ENCODE measurements at regions not wholly inside any gene's neighbourhood (a gene's known extent, or its start where the extent isn't known, plus 50 kb on each side); places are given as distances from the start of the nearest gene placed in this dataset.

DNA sequence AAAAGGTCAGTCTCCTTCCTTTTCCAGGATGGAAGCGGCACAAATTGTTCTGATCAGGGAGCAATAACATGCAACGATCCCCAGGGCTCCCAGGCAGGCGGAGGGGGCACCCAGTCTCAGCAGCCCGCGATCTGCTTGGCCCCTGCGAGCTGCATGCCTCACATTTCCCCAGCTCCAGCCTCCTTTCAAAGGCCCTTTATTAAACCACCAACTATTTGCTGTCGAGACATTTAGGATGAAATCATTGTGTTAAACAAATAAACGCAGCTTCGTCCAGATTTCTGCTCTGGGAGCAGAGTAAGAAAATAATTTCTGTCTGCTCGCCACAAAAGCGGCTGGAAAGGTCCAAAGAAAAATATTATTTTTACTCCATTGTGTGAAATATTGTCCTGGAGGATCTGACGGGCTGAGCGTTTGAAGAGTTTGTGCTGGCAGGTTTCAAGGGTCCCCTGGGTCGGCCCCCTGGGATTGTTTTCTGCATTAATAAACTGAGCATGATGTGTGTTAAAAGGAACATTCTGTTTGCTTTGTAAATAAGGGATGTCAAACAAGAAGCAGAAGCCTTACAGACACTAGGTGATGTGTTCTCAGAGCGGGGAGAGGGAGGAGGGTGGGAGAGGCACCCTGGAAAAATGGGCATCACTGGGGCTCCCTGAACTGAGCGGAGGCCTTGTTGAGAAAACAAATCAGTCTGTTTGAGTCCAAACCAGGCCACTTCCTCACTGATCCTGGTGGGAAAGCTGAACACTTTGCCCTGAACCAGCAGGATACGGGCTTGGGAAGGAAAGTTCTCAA lies 110.1 kb downstream of the FOXD1 start:
- DNase-seq: no peak

- DNase-seq: no peak
Measured at GRCh38 chr5:73337586-73338255, 110.9 kb downstream of the FOXD1 start.

GRCh38 chr5:73336366-73336765 lies 112.2 kb downstream of the FOXD1 start:
- DNase-seq: no peak

GRCh38 chr5:73333944-73334703 lies 114.5 kb downstream of the FOXD1 start:
- DNase-seq: no peak

- no peak for DNase-seq
Measured at GRCh38 chr5:73330613-73331012, 118.0 kb downstream of the FOXD1 start.

GRCh38 chr5:73328640-73329039 lies 119.9 kb downstream of the FOXD1 start:
- no peak for DNase-seq

GRCh38 chr5:73327908-73328455 lies 120.6 kb downstream of the FOXD1 start:
- DNase-seq: no peak

DNA sequence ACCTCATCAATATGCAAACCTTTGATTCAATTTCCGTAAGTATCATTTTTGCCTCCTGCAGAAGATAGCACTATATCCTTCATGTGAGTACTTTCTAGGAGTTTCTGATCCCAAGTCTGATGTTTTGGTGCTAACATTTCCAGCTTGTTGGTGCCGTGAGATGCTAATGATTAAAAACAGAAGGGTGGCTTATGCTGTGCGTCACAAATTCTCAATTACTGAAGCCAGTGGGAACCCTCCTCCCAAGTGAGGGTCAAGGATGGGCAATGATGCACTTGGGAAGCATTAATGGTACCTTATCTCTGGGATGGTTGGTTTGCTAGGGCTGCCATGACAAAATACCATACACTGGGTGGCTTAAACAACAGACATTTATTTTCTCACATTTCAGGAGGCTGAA lies 123.0 kb downstream of the FOXD1 start:
- DNase-seq: no peak

DNA sequence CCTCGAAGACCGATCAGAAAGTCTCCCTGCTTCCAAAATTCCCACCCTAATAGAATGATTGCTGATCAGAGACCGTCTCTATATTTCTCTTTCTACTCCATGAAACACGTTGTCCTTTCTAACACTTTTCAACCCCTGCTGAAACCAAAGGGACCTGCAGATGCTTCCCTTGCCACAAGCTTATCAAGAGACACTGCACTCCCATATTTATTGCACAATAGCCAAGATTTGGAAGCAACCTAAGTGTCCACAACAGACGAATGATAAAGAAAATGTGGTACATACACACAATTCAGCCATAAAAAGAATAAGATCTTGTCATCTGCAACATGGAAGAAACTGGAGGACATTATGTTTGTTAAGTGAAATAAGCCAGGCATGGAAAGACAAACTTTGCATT lies 125.1 kb downstream of the FOXD1 start:
- DNase-seq: no peak

DNA sequence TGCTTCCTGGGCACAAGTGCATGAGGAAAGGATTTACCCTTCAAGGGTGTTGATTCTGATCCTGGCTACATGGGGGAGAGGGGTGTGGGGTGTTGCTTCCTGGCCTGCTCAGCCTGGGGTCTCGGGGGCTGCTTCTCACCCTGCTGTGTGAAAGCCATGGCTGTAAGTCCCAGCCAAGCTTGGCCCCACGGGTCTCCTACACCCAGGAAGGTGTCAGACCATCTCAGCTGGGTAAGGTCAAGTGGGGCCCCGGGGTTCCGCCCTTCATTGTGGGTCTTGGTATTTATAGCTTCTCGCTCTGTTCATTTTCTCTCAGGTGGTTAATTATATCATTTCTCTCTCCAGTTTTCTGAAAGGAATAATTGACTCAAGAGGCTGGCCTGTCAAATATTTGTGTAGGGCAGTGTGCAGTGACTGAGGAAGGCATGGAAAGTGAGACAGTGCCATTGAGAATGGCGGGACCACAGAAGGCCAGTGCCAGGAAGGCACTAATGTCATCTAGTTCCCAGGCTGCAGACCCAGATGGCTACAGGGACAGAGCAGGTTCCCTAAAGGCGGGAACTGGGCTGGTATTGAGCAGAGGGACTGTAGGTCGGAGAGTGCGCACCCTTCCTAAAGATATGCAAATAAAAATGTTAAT lies 126.0 kb downstream of the FOXD1 start:
- DNase-seq: no peak

DNA sequence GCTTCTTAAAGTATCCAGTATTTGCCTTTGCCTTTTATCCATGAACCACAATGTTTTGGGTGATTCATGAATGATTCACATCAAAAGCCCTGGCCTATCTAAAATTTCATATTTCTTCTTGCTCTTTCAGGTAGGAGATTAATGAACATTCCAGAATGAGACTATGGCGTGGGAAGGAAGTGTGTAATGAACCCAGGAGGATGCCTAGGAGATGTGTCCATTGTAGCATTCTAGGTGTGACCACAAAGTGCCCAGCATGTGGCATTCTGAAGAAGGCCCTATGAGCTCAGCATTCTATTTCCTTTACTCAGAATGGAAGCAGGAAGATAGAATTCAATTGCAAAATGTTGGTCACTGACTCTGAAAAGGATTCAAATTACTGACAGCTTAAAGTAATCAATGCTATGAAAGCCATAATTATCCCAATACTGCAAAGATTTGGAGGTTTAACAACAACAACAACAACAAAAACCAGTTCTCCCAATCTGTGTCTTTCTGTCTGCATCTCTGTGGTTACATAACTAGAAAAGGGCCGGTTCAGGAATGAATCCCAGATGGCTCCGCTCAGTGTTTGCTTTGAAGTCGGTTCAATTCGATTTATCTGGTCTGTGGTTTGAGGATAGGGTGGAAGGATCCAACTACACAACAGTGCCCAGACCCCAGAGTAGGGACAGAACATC lies 126.7 kb downstream of the FOXD1 start:
- no peak for DNase-seq

- DNase-seq: no peak
Measured at GRCh38 chr5:73319036-73319435, 129.5 kb downstream of the FOXD1 start.

- DNase-seq: no peak
Measured at GRCh38 chr5:73318308-73318719, 130.3 kb downstream of the FOXD1 start.

- DNase-seq: no peak
Measured at GRCh38 chr5:73317523-73317922, 131.1 kb downstream of the FOXD1 start.

GRCh38 chr5:73314395-73315257 lies 134.0 kb downstream of the FOXD1 start:
- DNase-seq: no peak

DNA sequence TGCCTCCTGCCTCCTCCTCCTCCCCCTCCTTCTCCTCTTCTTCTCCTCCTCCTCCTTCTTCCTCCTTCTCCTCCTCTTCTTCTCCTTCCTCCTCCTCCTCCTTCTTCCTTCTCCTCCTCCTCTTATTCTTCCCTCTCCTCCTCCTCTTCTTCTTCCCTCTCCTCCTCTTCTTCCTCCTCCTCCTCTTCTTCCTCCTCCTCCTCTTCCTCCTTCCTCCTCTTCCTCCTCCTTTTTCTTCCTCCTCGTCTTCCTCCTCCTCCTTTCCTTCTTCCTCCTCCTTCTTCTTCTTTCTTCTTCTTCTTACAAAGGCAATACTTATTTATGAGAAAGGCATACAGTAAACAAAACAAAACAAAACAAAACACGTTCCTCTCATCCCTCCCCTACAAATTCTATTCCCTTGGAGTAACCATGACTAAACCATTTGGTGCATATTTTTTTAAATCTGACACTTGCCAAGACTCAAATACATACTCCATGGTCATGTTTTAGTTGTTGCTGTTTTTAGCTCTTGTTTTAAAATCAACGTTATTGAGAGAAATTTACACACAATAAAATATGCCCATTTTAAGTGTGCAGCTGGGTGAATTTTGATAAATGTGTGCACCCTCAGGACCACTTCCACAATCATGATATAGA lies 135.6 kb downstream of the FOXD1 start:
- no peak for DNase-seq

GRCh38 chr5:73312146-73312871 lies 136.3 kb downstream of the FOXD1 start:
- peak; percentile 30 for DNase-seq

DNA sequence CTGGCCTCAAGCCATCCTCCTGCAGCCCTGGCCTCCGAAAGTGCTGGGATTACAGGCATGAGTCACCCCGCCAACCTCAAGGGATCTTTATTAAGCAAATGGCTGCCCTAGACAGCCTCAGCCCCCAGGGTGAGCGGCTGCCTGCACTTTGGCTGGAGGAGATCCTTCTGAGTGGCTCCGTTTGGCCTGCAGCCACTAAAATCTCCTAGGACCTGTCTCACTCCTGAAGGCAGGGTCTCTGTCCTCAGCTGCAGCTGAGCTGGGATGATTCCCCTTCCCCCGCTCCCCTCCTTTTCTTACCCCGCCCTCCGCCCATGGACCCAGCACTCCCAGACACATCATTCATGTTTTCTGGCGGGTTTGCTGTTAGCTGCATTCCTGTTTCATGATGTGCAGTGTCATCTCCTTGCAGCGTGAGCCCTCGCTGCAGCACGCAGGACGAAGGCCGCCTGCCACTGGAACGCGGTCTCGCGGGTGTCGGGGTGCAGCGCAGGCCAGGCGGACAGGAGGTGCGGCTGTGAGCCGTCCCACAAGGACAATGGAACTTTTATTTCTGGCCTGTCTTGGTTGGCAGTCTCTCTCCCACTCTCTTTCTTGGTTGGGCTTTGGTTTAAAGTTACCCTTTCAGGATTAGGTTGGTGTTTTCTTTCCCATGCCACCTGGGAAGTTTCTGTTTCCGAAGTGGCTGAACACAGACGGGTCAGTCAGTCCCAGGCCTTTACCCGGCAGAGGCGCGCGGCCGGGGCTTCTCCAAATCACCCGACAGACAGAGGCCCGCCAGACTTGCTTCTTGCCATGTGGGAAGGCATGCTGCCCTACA lies 137.1 kb downstream of the FOXD1 start:
- DNase-seq: peak; percentile 50

All from GOT3 (cell line).